ENCODE measurements at regions not wholly inside any gene's neighbourhood (a gene's known extent, or its start where the extent isn't known, plus 50 kb on each side); places are given as distances from the start of the nearest gene placed in this dataset.

DNA sequence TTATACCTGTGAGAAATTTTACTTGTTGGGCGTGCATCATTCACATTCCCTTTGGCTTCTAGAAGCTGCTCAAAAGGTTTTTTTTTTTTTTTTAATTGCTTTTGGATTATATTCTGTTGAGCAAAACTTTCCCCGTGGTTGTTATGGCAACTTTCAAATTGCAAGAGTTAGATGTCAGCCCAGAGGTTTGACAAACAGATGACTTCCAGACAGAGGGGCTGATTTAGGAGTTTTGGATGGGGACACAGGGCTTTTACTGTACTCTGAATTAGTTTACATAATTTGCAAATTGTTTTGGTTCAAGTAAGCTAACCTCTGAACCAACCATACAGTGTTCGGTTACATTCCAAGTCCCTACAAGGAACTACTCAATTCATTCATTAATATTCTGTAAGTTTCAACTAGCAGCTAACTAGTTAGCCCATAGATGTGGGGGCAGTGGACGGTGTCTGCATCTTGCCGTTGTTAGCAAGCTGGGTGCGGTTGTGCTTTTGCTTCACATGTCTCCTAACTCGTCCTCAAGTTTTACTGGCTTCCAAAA, 66.4 kb upstream of the JAZF1 start:
- no peaks in the 10 kb centered on the region for H4K20me1 ChIP-seq (ENCODE audit: insufficient read depth, low read length)
- H3K79me2 ChIP-seq (ENCODE audit: insufficient read depth, low read length) = no peaks in the 10 kb centered on the region
- H3K9ac ChIP-seq (ENCODE audit: low read depth, low read length) = no peak overlapping the region
- H3K27ac ChIP-seq (ENCODE audit: low read length) = no peak overlapping the region
- no peaks in the 10 kb centered on the region for H3K4me1 ChIP-seq (ENCODE audit: insufficient read depth, low read length)
- no peak overlapping the region for H3K4me3 ChIP-seq (ENCODE audit: low read depth in 1 of 2, low read length in 2 of 2)
- H3K36me3 ChIP-seq (ENCODE audit: insufficient read depth, low read length) = no peaks in the 10 kb centered on the region
- no peak for TF ChIP-seq EZH2 (IDR thresholded peaks at IDR 0.05; ENCODE audit: borderline replicate concordance, low read depth, low read length, severe bottlenecking)
- TF ChIP-seq, protein P1, sequence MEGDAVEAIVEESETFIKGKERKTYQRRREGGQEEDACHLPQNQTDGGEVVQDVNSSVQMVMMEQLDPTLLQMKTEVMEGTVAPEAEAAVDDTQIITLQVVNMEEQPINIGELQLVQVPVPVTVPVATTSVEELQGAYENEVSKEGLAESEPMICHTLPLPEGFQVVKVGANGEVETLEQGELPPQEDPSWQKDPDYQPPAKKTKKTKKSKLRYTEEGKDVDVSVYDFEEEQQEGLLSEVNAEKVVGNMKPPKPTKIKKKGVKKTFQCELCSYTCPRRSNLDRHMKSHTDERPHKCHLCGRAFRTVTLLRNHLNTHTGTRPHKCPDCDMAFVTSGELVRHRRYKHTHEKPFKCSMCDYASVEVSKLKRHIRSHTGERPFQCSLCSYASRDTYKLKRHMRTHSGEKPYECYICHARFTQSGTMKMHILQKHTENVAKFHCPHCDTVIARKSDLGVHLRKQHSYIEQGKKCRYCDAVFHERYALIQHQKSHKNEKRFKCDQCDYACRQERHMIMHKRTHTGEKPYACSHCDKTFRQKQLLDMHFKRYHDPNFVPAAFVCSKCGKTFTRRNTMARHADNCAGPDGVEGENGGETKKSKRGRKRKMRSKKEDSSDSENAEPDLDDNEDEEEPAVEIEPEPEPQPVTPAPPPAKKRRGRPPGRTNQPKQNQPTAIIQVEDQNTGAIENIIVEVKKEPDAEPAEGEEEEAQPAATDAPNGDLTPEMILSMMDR (IDR thresholded peaks at IDR 0.05; ENCODE audit: borderline replicate concordance, extremely low read depth, low read length, poor library complexity, severe bottlenecking) = no peak
- ATAC-seq (ENCODE audit: insufficient read depth, low read depth) (no peak), DNase-seq (no peak)
- H3K4me2 ChIP-seq (ENCODE audit: insufficient read depth, low read length) = no peak overlapping the region
- no peak overlapping the region for H2AFZ ChIP-seq (ENCODE audit: low read depth, low read length)
- no peaks in the 10 kb centered on the region for H3K27me3 ChIP-seq (ENCODE audit: insufficient read depth, low read length, poor library complexity)
- no peaks in the 10 kb centered on the region for H3K9me3 ChIP-seq (ENCODE audit: insufficient read depth, low read length, severe bottlenecking)

DNA sequence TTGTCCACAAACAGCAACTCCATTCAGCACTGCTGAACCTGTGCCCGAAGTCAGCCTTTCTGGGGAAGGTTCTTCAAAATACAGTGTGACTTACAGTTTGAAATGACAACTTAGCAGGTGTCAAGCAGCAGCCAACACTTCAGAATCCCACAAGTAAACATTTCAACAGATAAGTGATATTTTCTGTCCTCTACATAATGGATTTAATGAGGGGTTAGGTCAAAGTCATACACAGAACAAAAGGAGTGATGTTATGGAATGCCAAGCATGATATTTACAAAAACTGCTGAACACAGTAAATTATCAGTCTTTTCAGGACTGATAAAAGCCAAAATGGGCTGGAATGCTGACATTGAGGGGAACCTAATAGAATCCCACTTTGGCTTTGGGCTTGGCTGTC, 77.6 kb upstream of the JAZF1 start:
- Histone ChIP-seq H3K27ac (ENCODE audit: low read length) (no peak overlapping the region), H3K36me3 (ENCODE audit: insufficient read depth, low read length) (no peaks in the 10 kb centered on the region), H4K20me1 (ENCODE audit: insufficient read depth, low read length) (no peaks in the 10 kb centered on the region), H3K4me3 (ENCODE audit: low read depth in 1 of 2, low read length in 2 of 2) (no peak overlapping the region), H3K27me3 (ENCODE audit: insufficient read depth, low read length, poor library complexity) (peaks cover 8% of the 10 kb centered on the region), H3K4me1 (ENCODE audit: insufficient read depth, low read length) (no peaks in the 10 kb centered on the region), H3K4me2 (ENCODE audit: insufficient read depth, low read length) (no peak overlapping the region), H3K9ac (ENCODE audit: low read depth, low read length) (no peak overlapping the region), H2AFZ (ENCODE audit: low read depth, low read length) (no peak overlapping the region), H3K79me2 (ENCODE audit: insufficient read depth, low read length) (no peaks in the 10 kb centered on the region), H3K9me3 (ENCODE audit: insufficient read depth, low read length, severe bottlenecking) (no peaks in the 10 kb centered on the region)
- ATAC-seq (ENCODE audit: insufficient read depth, low read depth) (no peak), DNase-seq (no peak)
- TF ChIP-seq, protein P1 (IDR thresholded peaks at IDR 0.05; ENCODE audit: borderline replicate concordance, extremely low read depth, low read length, poor library complexity, severe bottlenecking) = no peak
- TF ChIP-seq EZH2 (IDR thresholded peaks at IDR 0.05; ENCODE audit: borderline replicate concordance, low read depth, low read length, severe bottlenecking) = no peak

DNA sequence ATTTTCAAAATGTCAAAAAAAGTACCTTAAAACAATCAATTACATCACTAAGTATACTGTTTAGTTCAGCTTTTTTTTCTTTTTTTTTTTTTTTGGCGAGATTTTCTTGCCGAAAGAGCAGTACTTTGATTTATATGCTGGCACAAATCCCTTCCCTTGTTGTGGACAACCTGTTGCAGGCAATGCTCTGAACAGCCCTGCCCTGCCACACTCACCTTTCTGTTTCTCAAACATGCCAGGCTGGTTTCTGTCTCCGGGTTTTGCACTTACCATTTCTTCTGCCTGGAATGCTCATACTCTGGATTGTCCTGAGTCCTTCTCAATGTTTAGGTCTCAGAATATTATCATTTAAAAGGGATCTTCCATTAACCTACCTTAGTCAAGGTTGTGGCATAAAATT, 80.4 kb upstream of the JAZF1 start:
- no peak overlapping the region for H3K4me3 ChIP-seq (ENCODE audit: low read depth in 1 of 2, low read length in 2 of 2)
- no peak overlapping the region for H2AFZ ChIP-seq (ENCODE audit: low read depth, low read length)
- H3K27me3 ChIP-seq (ENCODE audit: insufficient read depth, low read length, poor library complexity) = peaks cover 8% of the 10 kb centered on the region
- no peaks in the 10 kb centered on the region for H4K20me1 ChIP-seq (ENCODE audit: insufficient read depth, low read length)
- ATAC-seq (ENCODE audit: insufficient read depth, low read depth) = no peak
- no peak for DNase-seq
- H3K9ac ChIP-seq (ENCODE audit: low read depth, low read length) = no peak overlapping the region
- TF ChIP-seq, protein P1 (IDR thresholded peaks at IDR 0.05; ENCODE audit: borderline replicate concordance, extremely low read depth, low read length, poor library complexity, severe bottlenecking) = no peak
- no peak for TF ChIP-seq EZH2 (IDR thresholded peaks at IDR 0.05; ENCODE audit: borderline replicate concordance, low read depth, low read length, severe bottlenecking)
- no peaks in the 10 kb centered on the region for H3K79me2 ChIP-seq (ENCODE audit: insufficient read depth, low read length)
- H3K9me3 ChIP-seq (ENCODE audit: insufficient read depth, low read length, severe bottlenecking) = no peaks in the 10 kb centered on the region
- H3K27ac ChIP-seq (ENCODE audit: low read length) = no peak overlapping the region
- H3K4me1 ChIP-seq (ENCODE audit: insufficient read depth, low read length) = no peaks in the 10 kb centered on the region
- no peak overlapping the region for H3K4me2 ChIP-seq (ENCODE audit: insufficient read depth, low read length)
- H3K36me3 ChIP-seq (ENCODE audit: insufficient read depth, low read length) = no peaks in the 10 kb centered on the region

Data from DND-41 (cell line).